ENCODE measurements at regions not wholly inside any gene's neighbourhood (a gene's known extent, or its start where the extent isn't known, plus 50 kb on each side); places are given as distances from the start of the nearest gene placed in this dataset.

DNA sequence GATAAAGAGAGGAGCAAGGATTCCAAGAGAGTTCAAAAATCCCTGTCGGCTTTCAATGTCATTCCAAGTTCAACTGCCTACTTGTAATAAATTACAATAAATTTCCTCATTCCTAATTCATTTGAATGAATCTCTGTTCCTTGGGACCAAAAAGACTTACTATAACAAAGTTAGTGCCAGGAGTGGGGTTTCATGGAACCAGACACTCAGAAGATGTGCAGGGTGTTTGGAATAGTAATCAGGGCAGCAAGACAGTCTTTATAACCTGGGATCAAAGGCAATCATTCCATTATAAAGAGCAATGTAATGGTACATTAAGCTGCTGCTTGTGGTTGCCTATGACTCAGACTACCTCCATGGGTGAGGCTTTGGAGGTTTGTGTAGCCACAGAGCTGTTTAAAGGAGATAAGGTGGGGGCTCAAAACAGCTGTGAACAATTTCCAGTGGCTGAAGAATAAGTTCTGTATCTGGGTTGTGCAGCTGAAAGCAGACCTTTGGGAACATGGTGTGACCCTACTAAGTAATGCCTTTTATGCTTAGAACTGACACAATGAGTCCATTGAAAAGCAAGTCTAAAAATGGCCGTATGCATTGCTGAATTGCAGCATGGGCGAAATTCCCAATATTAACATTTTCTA, 159.9 kb downstream of the LINC00237 start:
- Mint-ChIP-seq H3K27me3 (peaks cover 4 to 25% of the 10 kb centered on the region in 2 donors), H3K36me3 (no peaks in the 10 kb centered on the region), H3K9me3 (peaks cover 2 to 14% (median 5%) of the 10 kb centered on the region in 3 donors), H3K4me3 (no peak overlapping the region), H3K4me1 (no peaks in the 10 kb centered on the region), H3K27ac (no peak overlapping the region)
- no peak for ATAC-seq (replicated peaks in 1 of 4)
- ChIA-PET CTCF (no interaction called here), POLR2A (no interaction called here)
- H3K27ac ChIP-seq (ENCODE audit: low read length), result no peak overlapping the region
- no peaks in the 10 kb centered on the region for H3K9me3 ChIP-seq
- peaks cover 0 to 7% of the 10 kb centered on the region in 2 experiments for H3K27me3 ChIP-seq (replicated peaks in 1 of 2; ENCODE audit: control insufficient read depth in 2 of 2, extremely low read depth in 1 of 2, insufficient read depth in 2 of 2, low read length in 1 of 2)
- no peaks in the 10 kb centered on the region for H3K36me3 ChIP-seq (ENCODE audit: control insufficient read depth in 2 of 2, extremely low read depth in 1 of 2, insufficient read depth in 1 of 2, low read length in 1 of 2)
- H3K4me3 ChIP-seq (ENCODE audit: control insufficient read depth in 1 of 2, extremely low read depth in 1 of 2, low read length in 1 of 2), result no peak overlapping the region
- no peaks in the 10 kb centered on the region for H3K4me1 ChIP-seq (ENCODE audit: control insufficient read depth in 1 of 2, extremely low read depth in 1 of 2, insufficient read depth in 2 of 2, low read length in 2 of 2)
- no peak for DNase-seq
- no CpG with 5 or more reads among the region's 3 CpGs for WGBS (ENCODE audit: insufficient coverage)

DNA sequence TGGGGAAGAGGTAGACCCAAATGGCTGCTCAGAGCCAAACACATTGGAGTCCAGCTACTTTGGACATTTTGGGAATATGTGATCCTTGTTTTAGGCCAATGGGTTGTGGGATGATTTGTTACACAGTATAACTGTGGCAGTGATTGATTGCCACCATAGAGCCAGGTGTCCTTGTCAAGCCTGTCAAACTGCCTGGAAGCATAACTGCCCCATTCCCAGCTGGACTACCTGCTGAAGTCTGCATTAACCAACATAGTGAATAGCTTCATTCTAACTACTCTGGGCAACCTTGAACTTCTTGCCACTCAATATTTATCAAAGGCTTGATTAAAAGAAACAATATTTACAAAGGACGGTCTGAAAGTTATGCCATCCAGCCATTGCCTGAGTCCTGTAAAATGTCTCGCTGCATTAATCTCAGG, 164.7 kb downstream of the LINC00237 start:
- WGBS (ENCODE audit: insufficient coverage), result 76% methylated on average over 2 of the region's 2 CpGs
- Mint-ChIP-seq H3K27me3 (peaks cover 10 to 17% of the 10 kb centered on the region in 2 donors), H3K4me3 (no peak overlapping the region), H3K27ac (no peak overlapping the region), H3K9me3 (peaks cover 2 to 10% (median 5%) of the 10 kb centered on the region in 3 donors), H3K4me1 (no peaks in the 10 kb centered on the region), H3K36me3 (no peaks in the 10 kb centered on the region)
- Histone ChIP-seq H3K9me3 (no peaks in the 10 kb centered on the region), H3K4me3 (ENCODE audit: control insufficient read depth in 1 of 2, extremely low read depth in 1 of 2, low read length in 1 of 2) (no peak overlapping the region), H3K27me3 (replicated peaks in 1 of 2; ENCODE audit: control insufficient read depth in 2 of 2, extremely low read depth in 1 of 2, insufficient read depth in 2 of 2, low read length in 1 of 2) (peaks cover 0 to 9% of the 10 kb centered on the region in 2 experiments), H3K36me3 (ENCODE audit: control insufficient read depth in 2 of 2, extremely low read depth in 1 of 2, insufficient read depth in 1 of 2, low read length in 1 of 2) (no peaks in the 10 kb centered on the region), H3K4me1 (ENCODE audit: control insufficient read depth in 1 of 2, extremely low read depth in 1 of 2, insufficient read depth in 2 of 2, low read length in 2 of 2) (no peaks in the 10 kb centered on the region), H3K27ac (ENCODE audit: low read length) (no peak overlapping the region)
- CTCF ChIA-PET, result no interaction called here
- POLR2A ChIA-PET, result no interaction called here
- no peak for ATAC-seq (replicated peaks in 1 of 4)
- no peak for DNase-seq

DNA sequence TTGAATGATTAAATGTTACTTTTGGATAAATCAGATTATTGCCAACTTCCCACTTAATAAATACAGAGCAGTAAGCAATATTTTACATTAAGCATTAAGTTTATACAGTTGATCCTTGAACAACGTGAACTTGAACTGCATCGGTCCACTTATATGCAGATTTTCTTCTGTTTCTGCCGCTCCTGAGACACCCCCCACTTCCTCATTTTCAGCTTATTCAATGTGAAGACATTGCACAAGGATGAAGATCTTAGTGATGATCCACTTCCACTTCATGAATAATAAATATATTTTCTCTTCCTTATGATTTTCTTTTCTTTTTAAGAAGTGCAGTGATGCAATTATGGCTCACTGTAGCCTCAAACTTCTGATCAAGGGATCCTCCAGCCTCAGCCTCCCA, 167.2 kb downstream of the LINC00237 start:
- Mint-ChIP-seq H3K27me3 (peaks cover 7 to 13% of the 10 kb centered on the region in 2 donors), H3K36me3 (no peaks in the 10 kb centered on the region), H3K27ac (no peak overlapping the region), H3K9me3 (no peaks in the 10 kb centered on the region), H3K4me1 (no peaks in the 10 kb centered on the region), H3K4me3 (no peak overlapping the region)
- ChIA-PET CTCF (no interaction called here), POLR2A (no interaction called here)
- H3K27ac ChIP-seq (ENCODE audit: low read length), result no peak overlapping the region
- no peak for ATAC-seq (replicated peaks in 1 of 4)
- 80% methylated on average over 2 of the region's 3 CpGs for WGBS (ENCODE audit: insufficient coverage)
- no peaks in the 10 kb centered on the region for H3K9me3 ChIP-seq
- peaks cover 0 to 6% of the 10 kb centered on the region in 2 experiments for H3K27me3 ChIP-seq (replicated peaks in 1 of 2; ENCODE audit: control insufficient read depth in 2 of 2, extremely low read depth in 1 of 2, insufficient read depth in 2 of 2, low read length in 1 of 2)
- no peaks in the 10 kb centered on the region for H3K4me1 ChIP-seq (ENCODE audit: control insufficient read depth in 1 of 2, extremely low read depth in 1 of 2, insufficient read depth in 2 of 2, low read length in 2 of 2)
- DNase-seq, result no peak
- no peaks in the 10 kb centered on the region for H3K36me3 ChIP-seq (ENCODE audit: control insufficient read depth in 2 of 2, extremely low read depth in 1 of 2, insufficient read depth in 1 of 2, low read length in 1 of 2)
- no peak overlapping the region for H3K4me3 ChIP-seq (ENCODE audit: control insufficient read depth in 1 of 2, extremely low read depth in 1 of 2, low read length in 1 of 2)

DNA sequence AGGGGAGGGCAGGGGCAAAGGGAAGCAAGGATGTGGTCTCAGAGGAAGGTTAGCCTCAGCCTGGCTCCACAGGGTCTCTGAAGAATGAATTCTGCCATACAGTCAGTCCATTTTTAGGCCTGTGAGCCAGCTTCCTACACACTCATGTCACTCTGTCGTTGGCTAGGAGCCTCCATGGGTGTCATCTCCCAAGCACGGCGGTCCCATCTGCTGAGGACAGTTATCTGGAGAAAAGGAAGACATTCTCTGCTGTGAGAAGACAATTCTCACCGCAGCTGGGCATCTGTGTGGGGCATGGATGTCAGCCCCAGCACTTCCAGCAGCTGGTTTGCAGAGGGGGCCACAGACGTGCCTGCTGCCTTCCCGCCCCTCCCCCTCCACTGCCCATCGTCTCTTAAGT, 167.6 kb downstream of the LINC00237 start:
- Histone ChIP-seq H3K9me3 (no peaks in the 10 kb centered on the region), H3K36me3 (ENCODE audit: control insufficient read depth in 2 of 2, extremely low read depth in 1 of 2, insufficient read depth in 1 of 2, low read length in 1 of 2) (no peaks in the 10 kb centered on the region), H3K27me3 (replicated peaks in 1 of 2; ENCODE audit: control insufficient read depth in 2 of 2, extremely low read depth in 1 of 2, insufficient read depth in 2 of 2, low read length in 1 of 2) (peaks cover 0 to 6% of the 10 kb centered on the region in 2 experiments), H3K4me1 (ENCODE audit: control insufficient read depth in 1 of 2, extremely low read depth in 1 of 2, insufficient read depth in 2 of 2, low read length in 2 of 2) (no peaks in the 10 kb centered on the region), H3K4me3 (ENCODE audit: control insufficient read depth in 1 of 2, extremely low read depth in 1 of 2, low read length in 1 of 2) (no peak overlapping the region), H3K27ac (ENCODE audit: low read length) (no peak overlapping the region)
- ChIA-PET POLR2A (no interaction called here), CTCF (no interaction called here)
- Mint-ChIP-seq H3K27ac (no peak overlapping the region), H3K27me3 (peaks cover 7 to 13% of the 10 kb centered on the region in 2 donors), H3K9me3 (no peaks in the 10 kb centered on the region), H3K36me3 (no peaks in the 10 kb centered on the region), H3K4me3 (no peak overlapping the region), H3K4me1 (no peaks in the 10 kb centered on the region)
- ATAC-seq (replicated peaks in 1 of 4) (no peak), DNase-seq (no peak)
- WGBS (ENCODE audit: insufficient coverage), result no CpG with 5 or more reads among the region's 7 CpGs

DNA sequence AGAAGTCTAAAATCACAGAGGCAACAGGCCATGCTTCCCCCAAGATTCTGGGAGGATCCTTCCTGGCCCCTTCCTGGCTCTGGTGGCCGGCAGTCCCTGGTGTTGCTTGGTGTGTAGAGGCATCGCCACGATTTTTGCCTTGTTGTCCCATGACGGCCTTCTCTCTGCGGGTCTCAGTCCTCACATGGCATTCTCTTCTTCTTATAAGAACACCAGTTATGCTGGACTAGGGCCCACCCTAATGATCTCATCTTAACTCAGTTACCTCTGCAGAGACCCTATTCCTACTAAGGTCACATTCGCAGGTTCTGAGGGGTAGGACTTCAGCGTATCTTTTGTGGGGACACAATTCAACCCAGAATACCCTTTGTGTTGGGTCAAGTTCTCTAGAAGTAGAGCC, 168.0 kb downstream of the LINC00237 start:
- H3K27me3 Mint-ChIP-seq, result peaks cover 7 to 10% of the 10 kb centered on the region in 2 donors
- WGBS (ENCODE audit: insufficient coverage), result 96% methylated on average over 4 of the region's 7 CpGs
- CTCF ChIA-PET, result no interaction called here
- DNase-seq, result no peak
- H3K27ac Mint-ChIP-seq, result no peak overlapping the region
- no peaks in the 10 kb centered on the region for H3K9me3 Mint-ChIP-seq
- H3K4me3 ChIP-seq (ENCODE audit: control insufficient read depth in 1 of 2, extremely low read depth in 1 of 2, low read length in 1 of 2), result no peak overlapping the region
- no peaks in the 10 kb centered on the region for H3K9me3 ChIP-seq
- no peaks in the 10 kb centered on the region for H3K4me1 Mint-ChIP-seq
- no peaks in the 10 kb centered on the region for H3K4me1 ChIP-seq (ENCODE audit: control insufficient read depth in 1 of 2, extremely low read depth in 1 of 2, insufficient read depth in 2 of 2, low read length in 2 of 2)
- H3K36me3 ChIP-seq (ENCODE audit: control insufficient read depth in 2 of 2, extremely low read depth in 1 of 2, insufficient read depth in 1 of 2, low read length in 1 of 2), result no peaks in the 10 kb centered on the region
- POLR2A ChIA-PET, result no interaction called here
- H3K4me3 Mint-ChIP-seq, result no peak overlapping the region
- H3K27ac ChIP-seq (ENCODE audit: low read length), result no peak overlapping the region
- H3K36me3 Mint-ChIP-seq, result no peaks in the 10 kb centered on the region
- no peak for ATAC-seq (replicated peaks in 1 of 4)
- H3K27me3 ChIP-seq (replicated peaks in 1 of 2; ENCODE audit: control insufficient read depth in 2 of 2, extremely low read depth in 1 of 2, insufficient read depth in 2 of 2, low read length in 1 of 2), result peaks cover 0 to 6% of the 10 kb centered on the region in 2 experiments

DNA sequence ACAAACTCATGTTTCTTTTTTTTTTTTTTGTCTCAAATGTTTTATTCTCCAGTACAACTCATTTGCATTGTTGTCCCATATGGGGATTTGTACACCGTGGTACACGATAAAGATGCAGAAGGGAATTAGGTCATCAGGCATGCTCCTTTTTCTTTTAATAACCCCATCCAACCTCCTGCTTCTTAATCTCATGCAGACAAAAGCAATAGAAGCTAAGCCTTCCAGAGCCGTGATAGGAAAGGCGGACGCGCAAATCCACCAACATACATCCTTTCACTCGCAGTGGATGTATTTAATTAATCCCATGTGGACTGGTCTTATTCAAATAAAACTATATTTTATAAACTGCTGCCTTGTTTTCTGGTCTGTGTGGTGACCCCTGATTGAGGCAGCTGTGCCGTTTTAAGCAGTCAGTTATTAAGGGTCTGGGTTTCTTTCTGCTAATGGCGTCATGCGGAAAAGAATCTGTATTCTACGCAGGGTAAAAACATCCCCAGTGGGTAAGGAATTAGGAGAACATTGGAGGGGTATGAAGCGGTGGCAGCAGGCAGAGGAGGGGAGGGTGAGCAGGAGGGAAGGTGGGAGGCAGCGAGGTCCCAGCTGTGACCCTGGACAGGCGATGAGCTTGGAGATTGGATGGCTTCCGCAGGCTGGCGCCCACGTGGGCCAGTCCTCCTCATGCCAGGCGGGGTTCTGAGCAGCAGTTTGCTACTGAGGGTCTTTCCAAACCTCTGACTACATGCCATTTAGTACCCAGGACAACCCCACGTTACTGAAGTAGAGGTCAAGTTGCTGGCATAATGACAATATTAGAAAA, 172.8 kb downstream of the LINC00237 start:
- H3K27me3 Mint-ChIP-seq, result peaks cover 0 to 14% of the 10 kb centered on the region in 2 donors
- no peaks in the 10 kb centered on the region for H3K4me1 Mint-ChIP-seq
- DNase-seq (no peak), ATAC-seq (replicated peaks in 1 of 4) (no peak)
- no peaks in the 10 kb centered on the region for H3K4me1 ChIP-seq (ENCODE audit: control insufficient read depth in 1 of 2, extremely low read depth in 1 of 2, insufficient read depth in 2 of 2, low read length in 2 of 2)
- H3K9me3 ChIP-seq, result no peaks in the 10 kb centered on the region
- H3K9me3 Mint-ChIP-seq, result no peaks in the 10 kb centered on the region
- H3K4me3 ChIP-seq (ENCODE audit: control insufficient read depth in 1 of 2, extremely low read depth in 1 of 2, low read length in 1 of 2), result no peak overlapping the region
- CTCF ChIA-PET, result no interaction called here
- peaks cover 0 to 4% of the 10 kb centered on the region in 2 experiments for H3K27me3 ChIP-seq (replicated peaks in 1 of 2; ENCODE audit: control insufficient read depth in 2 of 2, extremely low read depth in 1 of 2, insufficient read depth in 2 of 2, low read length in 1 of 2)
- H3K36me3 Mint-ChIP-seq, result no peaks in the 10 kb centered on the region
- 83% methylated on average over 6 of the region's 19 CpGs for WGBS (ENCODE audit: insufficient coverage)
- POLR2A ChIA-PET, result no interaction called here
- H3K27ac ChIP-seq (ENCODE audit: low read length), result no peak overlapping the region
- no peaks in the 10 kb centered on the region for H3K36me3 ChIP-seq (ENCODE audit: control insufficient read depth in 2 of 2, extremely low read depth in 1 of 2, insufficient read depth in 1 of 2, low read length in 1 of 2)
- H3K27ac Mint-ChIP-seq, result no peak overlapping the region
- no peak overlapping the region for H3K4me3 Mint-ChIP-seq

All from T-cell (primary cell).